ENCODE measurements at regions not wholly inside any gene's neighbourhood (a gene's known extent, or its start where the extent isn't known, plus 50 kb on each side); places are given as distances from the start of the nearest gene placed in this dataset.

DNA sequence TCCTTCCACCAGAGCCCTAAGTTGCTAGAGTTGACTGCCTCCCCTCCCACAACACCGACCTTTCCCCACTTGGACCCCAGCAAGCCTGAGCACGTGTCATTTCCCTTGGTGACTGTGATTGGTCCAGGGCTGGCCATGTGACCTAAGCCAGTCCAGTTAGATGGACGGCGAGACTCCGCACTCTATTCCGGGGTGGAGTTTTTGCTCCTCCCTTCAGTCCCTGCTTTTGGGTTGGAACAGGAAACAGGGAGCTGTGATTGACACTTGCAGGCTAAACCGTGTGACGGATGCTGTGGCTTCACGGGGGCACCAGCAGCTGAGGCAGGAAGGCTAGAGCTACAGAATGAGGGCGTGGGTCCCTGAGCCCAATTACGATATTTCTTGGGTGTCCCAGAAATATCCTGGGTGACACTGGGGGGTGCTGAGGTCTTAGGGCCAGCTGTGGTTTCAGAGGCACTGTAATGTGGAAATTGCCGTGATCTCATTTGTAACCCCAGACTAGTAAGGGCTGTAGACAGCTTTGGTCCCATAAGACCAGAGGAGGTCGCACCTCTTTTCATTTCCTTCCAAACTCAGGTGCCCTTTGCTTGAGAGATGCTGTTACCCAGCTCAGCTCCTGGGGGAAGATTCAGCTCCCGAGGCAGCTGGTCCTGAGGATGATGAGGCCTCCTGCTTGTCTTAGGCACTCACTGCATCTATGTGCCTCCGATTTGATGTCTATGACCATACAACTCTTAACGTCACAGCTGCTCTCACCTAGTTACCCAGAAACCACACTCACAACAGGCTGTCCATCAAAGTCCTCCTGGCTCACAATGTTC lies 102.7 kb upstream of the NPTX2 start:
- FAIRE-seq, result no peak

- FAIRE-seq, result no peak
These were observed 105.9 kb upstream of the NPTX2 start for GRCh38 chr7:98511175-98511574.

- no peak for FAIRE-seq
These were observed 107.2 kb upstream of the NPTX2 start for GRCh38 chr7:98509836-98510235.

DNA sequence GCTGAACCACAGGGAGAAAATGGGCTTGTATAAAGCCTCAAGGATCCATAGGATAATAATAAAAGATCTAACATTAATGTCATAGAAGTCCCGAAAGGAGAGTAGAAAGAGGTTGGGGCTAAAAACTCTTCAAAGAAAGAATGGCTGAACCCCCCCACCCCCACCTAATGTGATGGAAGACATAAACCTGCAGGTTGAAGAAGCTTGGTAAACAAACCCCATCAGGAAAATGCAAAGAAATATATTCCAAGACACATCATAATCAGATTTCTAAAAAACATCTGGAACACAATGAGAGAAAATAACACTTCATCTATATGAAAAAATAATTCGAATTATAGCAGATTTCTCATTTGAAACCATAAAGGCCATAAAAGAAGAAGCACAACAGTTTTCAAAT lies 105.6 kb upstream of the BAIAP2L1 start:
- FAIRE-seq, result no peak

DNA sequence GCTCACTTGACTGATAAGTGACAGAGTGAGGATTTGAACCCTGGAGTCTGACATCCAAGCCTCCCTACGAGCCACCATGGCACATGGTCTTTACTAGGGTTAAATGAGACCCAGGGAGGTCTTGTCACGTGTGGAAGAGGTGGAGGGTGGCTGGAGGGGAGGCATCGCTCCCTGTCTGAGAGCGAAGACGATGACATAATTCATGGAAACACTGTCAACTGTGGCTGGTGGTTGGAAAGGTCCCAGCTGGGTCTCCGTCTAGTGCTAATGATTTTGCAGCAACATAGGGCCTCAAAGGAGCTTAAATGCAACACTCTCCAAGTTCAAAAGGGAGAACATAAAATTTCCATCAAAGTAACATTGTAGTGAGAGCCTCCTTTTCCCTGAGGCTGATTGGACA lies 99.9 kb upstream of the BAIAP2L1 start:
- FAIRE-seq, result no peak

- FAIRE-seq, result no peak
These were observed 95.7 kb upstream of the BAIAP2L1 start for GRCh38 chr7:98496618-98497017.

DNA sequence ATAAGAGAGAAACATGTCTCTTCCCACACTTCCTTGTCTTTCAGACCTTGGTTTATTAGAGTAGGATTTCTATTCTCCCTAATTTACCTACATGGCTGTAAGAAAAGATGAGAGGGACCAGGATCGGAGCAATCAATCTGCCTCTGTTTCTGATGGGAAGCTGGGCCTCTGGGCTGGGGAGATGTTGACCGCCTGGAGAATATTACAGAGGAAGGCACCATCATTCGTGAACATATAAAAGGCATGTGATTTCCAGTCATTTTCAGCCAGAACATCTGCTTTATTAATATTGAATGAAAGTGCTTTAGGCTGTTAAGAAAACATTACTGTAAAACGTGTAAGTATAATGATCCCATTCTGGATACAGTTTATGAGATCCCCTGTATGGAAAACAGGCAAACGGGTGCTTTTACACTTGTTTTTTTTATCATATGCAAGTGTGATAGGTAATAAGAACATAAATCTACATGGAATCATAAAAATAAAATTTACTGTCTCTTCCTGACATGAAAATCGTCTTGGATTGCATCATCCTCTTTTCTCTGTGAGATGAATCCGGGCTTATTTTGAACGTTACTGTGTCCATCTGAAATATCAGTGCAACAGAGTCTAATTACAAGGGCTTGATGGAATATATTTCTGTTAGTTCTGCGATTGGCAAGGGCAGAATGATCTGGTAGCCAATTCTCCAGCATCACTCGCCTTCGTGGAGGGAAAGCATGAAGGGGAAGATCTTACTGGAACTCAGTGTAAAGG lies 94.5 kb upstream of the BAIAP2L1 start:
- no peak for FAIRE-seq

DNA sequence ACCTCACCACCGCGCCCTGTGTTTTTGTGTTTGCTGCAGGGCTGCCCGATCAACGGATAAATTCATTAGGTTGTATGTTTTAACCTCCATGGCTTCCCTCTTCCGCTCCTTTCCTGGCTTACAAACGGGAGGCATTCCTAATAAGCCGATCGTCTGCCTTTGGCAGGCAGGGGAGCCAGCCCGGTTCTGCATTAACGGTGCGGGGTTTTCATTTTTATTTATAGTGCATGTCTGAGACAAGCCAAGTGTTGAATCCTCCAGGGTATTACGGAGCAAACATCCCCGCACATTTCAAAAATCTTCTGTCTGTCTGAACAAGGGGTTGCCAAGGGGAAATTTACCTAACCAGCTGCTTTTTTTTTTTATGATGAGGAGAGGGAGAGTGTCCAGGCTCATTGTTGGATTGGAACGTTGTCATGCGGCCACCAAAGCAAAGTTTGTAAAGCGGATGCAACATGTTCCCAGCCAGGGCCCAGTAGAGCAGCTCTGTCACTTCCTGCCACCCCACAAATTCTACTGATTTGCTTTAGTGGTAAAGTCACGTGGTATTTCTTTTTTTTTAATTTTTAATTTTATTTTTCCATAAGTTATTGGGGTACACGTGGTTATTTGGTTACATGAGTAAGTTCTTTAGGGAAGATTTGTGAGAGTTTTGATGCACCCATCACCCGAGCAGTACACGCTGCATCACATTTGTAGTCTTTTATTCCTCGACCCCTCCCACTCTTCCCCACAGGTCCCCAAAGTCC lies 92.3 kb upstream of the BAIAP2L1 start:
- no peak for FAIRE-seq

DNA sequence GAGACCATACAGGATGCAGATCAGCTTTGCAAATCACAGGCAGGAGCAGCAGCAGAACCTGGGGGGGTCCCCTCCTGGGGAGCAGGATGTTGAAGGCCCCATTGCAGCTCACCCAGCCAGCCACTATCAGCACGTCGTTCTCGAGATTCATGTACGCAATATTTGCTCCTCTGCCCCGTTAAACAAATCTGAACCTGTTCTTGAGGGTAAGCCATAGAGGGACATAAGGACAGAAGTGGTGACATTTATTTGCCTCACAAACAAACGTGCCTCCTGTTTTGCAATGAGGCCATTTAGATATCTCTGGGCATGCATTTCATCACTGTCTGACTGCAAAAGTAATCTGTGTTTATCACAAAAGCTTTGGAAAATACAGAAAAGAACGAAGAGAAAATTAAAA lies 87.3 kb upstream of the BAIAP2L1 start:
- no peak for FAIRE-seq

GRCh38 chr7:98483964-98484545 lies 83.2 kb upstream of the BAIAP2L1 start:
- FAIRE-seq, result no peak

- no peak for FAIRE-seq
These were observed 82.5 kb upstream of the BAIAP2L1 start for GRCh38 chr7:98483276-98483963.

DNA sequence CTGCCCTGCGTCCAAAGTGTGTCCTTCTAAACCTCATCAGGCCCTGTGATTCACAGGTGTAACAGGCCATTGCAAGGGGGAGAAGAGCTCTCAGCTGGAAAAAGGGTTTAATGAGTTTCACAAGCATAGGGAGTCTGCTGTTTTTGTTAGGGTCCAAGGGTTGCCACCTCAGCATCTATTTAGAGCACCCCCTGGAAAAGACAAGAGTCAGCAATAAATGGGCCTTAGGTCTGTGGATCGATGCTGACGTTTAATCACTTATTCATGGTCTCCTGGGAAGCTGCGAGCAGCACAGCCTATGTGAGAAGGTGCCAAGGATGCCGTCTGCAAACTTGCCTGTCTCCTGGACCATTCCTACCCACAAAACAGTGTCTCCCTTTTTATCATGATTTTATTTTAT lies 78.4 kb upstream of the BAIAP2L1 start:
- no peak for FAIRE-seq

DNA sequence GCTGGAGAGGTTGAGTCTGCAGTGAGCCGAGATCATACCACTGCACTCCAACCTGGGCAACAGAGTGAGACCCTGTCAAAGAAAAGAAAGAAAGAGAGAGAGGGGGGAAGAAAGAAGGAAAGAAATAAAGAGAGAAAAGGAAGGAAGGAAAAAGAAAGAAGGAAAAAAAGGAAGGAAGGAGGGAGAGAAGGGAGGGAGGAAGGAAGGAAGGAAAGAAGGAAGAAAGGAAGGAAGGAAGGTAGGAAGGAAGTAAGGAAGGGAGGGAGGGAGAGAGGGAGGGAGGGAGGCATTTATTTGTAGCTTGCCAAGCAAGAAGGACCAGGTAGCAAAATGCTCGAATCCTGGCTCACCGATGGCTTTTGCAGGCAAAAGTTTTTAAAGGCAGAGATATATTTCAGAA lies 74.5 kb upstream of the BAIAP2L1 start:
- FAIRE-seq, result no peak

DNA sequence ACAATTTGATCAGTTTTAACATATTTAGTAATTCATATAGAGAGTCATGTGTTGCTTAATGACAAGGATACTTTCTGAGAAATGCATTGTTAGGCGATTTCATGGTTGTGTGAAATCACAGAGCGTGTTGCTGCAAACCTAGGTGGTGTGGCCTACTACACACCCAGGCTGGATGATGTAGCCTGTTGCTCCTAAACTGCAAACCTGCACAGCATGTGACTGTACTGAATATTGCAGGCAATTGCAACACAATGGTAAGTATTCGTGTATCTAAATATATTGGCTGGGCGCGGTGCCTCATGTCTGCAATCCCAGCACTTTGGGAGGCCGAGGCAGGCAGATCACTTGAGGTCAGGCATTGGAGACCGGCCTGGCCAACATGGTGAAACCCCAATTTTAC lies 73.7 kb upstream of the BAIAP2L1 start:
- FAIRE-seq, result no peak

GRCh38 chr7:98472521-98472954 lies 71.6 kb upstream of the BAIAP2L1 start:
- FAIRE-seq, result no peak

DNA sequence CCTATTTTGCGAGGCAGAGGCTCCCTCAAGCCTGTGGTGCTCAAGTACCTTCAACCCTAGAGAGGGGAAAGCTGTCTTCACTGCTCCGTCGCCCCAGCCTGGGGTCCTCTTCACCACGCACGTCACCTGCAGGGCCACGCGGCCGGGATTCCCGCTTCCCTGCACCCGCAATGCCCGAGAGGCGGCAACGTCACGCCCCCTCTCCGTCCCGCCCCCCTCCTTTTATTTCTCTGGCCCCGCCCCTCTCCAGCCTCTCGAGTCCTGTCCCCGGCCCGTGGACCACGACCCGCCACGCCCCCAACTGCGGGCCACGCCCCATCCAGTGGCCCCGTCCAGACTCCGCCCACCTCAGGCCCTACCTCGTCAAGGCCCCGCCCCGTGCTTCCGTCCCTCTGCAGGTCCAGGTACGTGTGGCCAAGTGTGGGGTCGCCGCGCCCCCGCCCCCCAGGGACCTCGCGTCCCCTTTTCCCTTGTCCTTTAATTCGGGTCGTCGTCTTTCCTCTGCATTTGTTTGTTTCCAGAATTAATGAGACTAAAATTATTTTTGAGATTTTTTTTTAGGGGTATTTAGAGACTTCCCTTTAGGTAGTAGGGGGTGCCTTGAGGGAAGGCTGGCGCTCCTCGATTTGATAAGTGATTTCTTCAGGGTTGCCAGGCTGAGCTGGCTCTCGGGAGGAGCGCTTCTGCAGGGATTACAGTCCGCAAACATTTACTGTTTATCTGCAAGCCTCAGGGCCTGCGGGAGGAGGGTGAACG lies 69.8 kb upstream of the BAIAP2L1 start:
- FAIRE-seq, result no peak

GRCh38 chr7:98469088-98469487 lies 68.2 kb upstream of the BAIAP2L1 start:
- no peak for FAIRE-seq

GRCh38 chr7:98467570-98468312 lies 66.9 kb upstream of the BAIAP2L1 start:
- no peak for FAIRE-seq

GRCh38 chr7:98465022-98465421 lies 64.1 kb upstream of the BAIAP2L1 start:
- FAIRE-seq, result no peak

DNA sequence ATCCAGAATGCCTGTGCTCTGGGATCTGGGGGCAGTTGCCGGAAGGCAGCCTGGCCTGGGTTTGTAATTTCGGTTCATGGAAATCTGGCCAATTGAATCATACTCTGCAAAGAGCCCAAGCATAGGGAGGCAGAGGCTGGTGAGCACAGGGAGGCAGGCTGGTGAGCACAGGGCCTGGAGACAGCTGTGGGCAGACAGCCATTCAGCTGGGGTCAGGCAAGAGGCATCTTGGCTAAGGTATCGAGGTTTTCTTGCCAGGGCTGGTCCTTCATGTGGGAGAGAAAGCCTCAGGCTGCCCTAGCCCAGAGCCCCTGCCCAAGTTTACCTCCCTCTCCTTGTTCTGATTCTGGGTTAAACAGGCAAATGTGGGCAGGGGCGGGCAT lies 63.7 kb upstream of the BAIAP2L1 start:
- no peak for FAIRE-seq
